Endothelial cell of umbilical vein (primary cell): ENCODE measurements at regions not wholly inside any gene's neighbourhood (a gene's known extent, or its start where the extent isn't known, plus 50 kb on each side); places are given as distances from the start of the nearest gene placed in this dataset.

ENCODE experiments used
- BruUV-seq: library from RNA; stranded (reverse); fragments of 400-500 nt; replicated peaks from 2 replicates; lab custom pipeline; 2021; lab: Mats Ljungman, UMichigan
- CTCF ChIA-PET: fragments of 300-600, 350-600 bp; sonication (Branson Sonifier 250); formaldehyde crosslinking; loops from one replicate; lab custom pipeline; 2021; ENCODE audit warnings: antibody characterized with exemption, inconsistent platforms; lab: Charles Lee
- POLR2A ChIA-PET: fragments of 300-600, 350-600 bp; sonication (Branson Sonifier 250); formaldehyde crosslinking; loops from one replicate; lab custom pipeline; 2021; ENCODE audit warnings: antibody characterized with exemption, inconsistent platforms; lab: Charles Lee
- DNase-seq: peaks from one replicate; pipeline ENCODE4 v3.0.0-alpha.2; 2011; ENCODE audit warnings: low read depth, low spot score
- FAIRE-seq: peaks from 2 replicates; lab custom pipeline; 2011; peaks lifted over from hg19 to GRCh38; lab: Jason Lieb, UNC
- H2AFZ ChIP-seq: 2 replicates; pipeline ENCODE4 v1.6.0; 2012; ENCODE audit warnings: low read depth, low read length, control low read depth, inconsistent platforms
- H3K27ac ChIP-seq: 2 replicates; pipeline ENCODE4 v1.5.1; 2011; ENCODE audit warnings: low read depth, mild to moderate bottlenecking, control low read depth, low read length, moderate library complexity; ENCODE audit not compliant: insufficient read depth
- H3K27me3 ChIP-seq, 2 experiments: 2 replicates each; pipeline versions ENCODE4 v1.6.0 to v1.6.1; 2011; ENCODE audit warnings: low read length in 2 of 2, mixed read lengths in 1 of 2; ENCODE audit not compliant: control insufficient read depth in 2 of 2, insufficient read depth in 2 of 2
- H3K36me3 ChIP-seq, 2 experiments: 2 replicates in 1 of 2; 3 replicates in 1 of 2; pipeline ENCODE4 v1.5.1; 2011; ENCODE audit warnings: low read length in 2 of 2, mild to moderate bottlenecking in 1 of 2, moderate library complexity in 1 of 2; ENCODE audit not compliant: control insufficient read depth in 2 of 2, insufficient read depth in 2 of 2; ENCODE audit errors: extremely low read depth in 1 of 2
- H3K4me1 ChIP-seq: 3 replicates; pipeline ENCODE4 v1.5.1; 2011; ENCODE audit warnings: mild to moderate bottlenecking, low read length; ENCODE audit not compliant: control insufficient read depth, insufficient read depth; ENCODE audit errors: extremely low read depth
- H3K4me2 ChIP-seq: 2 replicates; pipeline ENCODE4 v1.6.1; 2011; ENCODE audit warnings: low read length, control low read depth, mixed read lengths; ENCODE audit not compliant: insufficient read depth
- H3K4me3 ChIP-seq, 3 experiments: fragments of 200-600 bp in 1 of 3; sonication (generic), shearing (Covaris generic) in 1 of 3; replicated peaks in 1 of 3; 2 replicates each; pipeline ENCODE4 v1.5.1; 2011 to 2016; ENCODE audit warnings: control low read depth in 3 of 3, low read length in 3 of 3, mild to moderate bottlenecking in 2 of 3, inconsistent platforms in 1 of 3, low read depth in 1 of 3, moderate library complexity in 1 of 3; ENCODE audit not compliant: insufficient read depth in 1 of 3
- H3K79me2 ChIP-seq: 2 replicates; pipeline ENCODE4 v1.6.0; 2012; ENCODE audit warnings: low read length, inconsistent platforms; ENCODE audit not compliant: control insufficient read depth, insufficient read depth
- H3K9ac ChIP-seq: replicated peaks from 2 replicates; pipeline ENCODE3; 2011; ENCODE audit warnings: low read length, control low read depth; ENCODE audit not compliant: insufficient read depth; ENCODE audit errors: extremely low read depth
- H3K9me1 ChIP-seq: replicated peaks from 3 replicates; pipeline ENCODE4 v1.6.0; 2011; ENCODE audit warnings: mild to moderate bottlenecking, low read length; ENCODE audit not compliant: control insufficient read depth, insufficient read depth; ENCODE audit errors: extremely low read depth
- H3K9me3 ChIP-seq: replicated peaks from 2 replicates; pipeline ENCODE4 v1.5.1; 2012; ENCODE audit warnings: low read length, inconsistent platforms; ENCODE audit not compliant: control insufficient read depth, insufficient read depth
- H4K20me1 ChIP-seq: replicated peaks from 2 replicates; pipeline ENCODE3; 2011; ENCODE audit warnings: mild to moderate bottlenecking, low read length; ENCODE audit not compliant: control insufficient read depth, insufficient read depth; ENCODE audit errors: extremely low read depth
- CTCF ChIP-seq, 2 donors: IDR thresholded peaks; 1 replicate in 1 of 2; 2 replicates in 1 of 2; pipeline ENCODE4 v1.5.1; 2011; ENCODE audit warnings: low read length in 2 of 2, mild to moderate bottlenecking in 2 of 2, moderate library complexity in 2 of 2, control low read depth in 1 of 2, inconsistent platforms in 1 of 2, low read depth in 1 of 2; ENCODE audit not compliant: insufficient read depth in 1 of 2; ENCODE audit errors: extremely low read depth in 1 of 2
- EZH2 ChIP-seq: IDR thresholded peaks from 2 replicates; pipeline ENCODE4 v1.6.1; 2012; ENCODE audit warnings: borderline replicate concordance, low read depth, mild to moderate bottlenecking, moderate library complexity, low read length, inconsistent platforms; ENCODE audit not compliant: severe bottlenecking
- FOS ChIP-seq: IDR thresholded peaks from 2 replicates; pipeline ENCODE4 v1.6.1; 2011; ENCODE audit warnings: mild to moderate bottlenecking, low read length, moderate library complexity, borderline replicate concordance; ENCODE audit not compliant: insufficient read depth
- GATA2 ChIP-seq: IDR thresholded peaks from 2 replicates; pipeline ENCODE4 v1.7.0; 2011; ENCODE audit warnings: low read depth, mild to moderate bottlenecking, moderate library complexity, mixed read lengths, low read length; ENCODE audit not compliant: insufficient read length, insufficient read depth
- JUN ChIP-seq: IDR thresholded peaks from 2 replicates; pipeline ENCODE4 v1.6.1; 2011; ENCODE audit warnings: borderline replicate concordance, low read depth; ENCODE audit not compliant: insufficient read length, insufficient read depth
- MAX ChIP-seq: IDR thresholded peaks from 2 replicates; pipeline ENCODE4 v1.6.1; 2011; ENCODE audit not compliant: insufficient read depth, insufficient read length
- MYC ChIP-seq: IDR thresholded peaks from one replicate; pipeline ENCODE4 v1.6.1; 2011; ENCODE audit warnings: mild to moderate bottlenecking, low read depth, low read length
- POLR2A ChIP-seq: IDR thresholded peaks from 2 replicates; pipeline ENCODE4 v1.6.1; 2012; ENCODE audit warnings: low read depth, mild to moderate bottlenecking, control low read depth, low read length
- POLR2AphosphoS5 ChIP-seq: IDR thresholded peaks from 2 replicates; pipeline ENCODE4 v1.6.1; 2012; ENCODE audit warnings: low read depth, mild to moderate bottlenecking, control low read depth, low read length, moderate library complexity; ENCODE audit not compliant: insufficient read depth
- dilution Hi-C: fragments of 300-500 bp; cut with MboI; formaldehyde crosslinking; loops from one replicate; pipeline ENCODE4 v1.15.0; 2019; ENCODE audit warnings: low sequenced_read_pairs; ENCODE audit not compliant: extremely low pct_ligation_motif_present
- intact Hi-C: fragments of 100-400 bp; cut with micrococcal nuclease; formaldehyde crosslinking; loops from one replicate; pipeline ENCODE4 v1.10.0; 2022

GRCh38 chr1:115423776-115424175 lies 85.7 kb upstream of the NGF start:
- Histone ChIP-seq H3K79me2 (no peaks in the 10 kb centered on the region), H3K4me2 (no peak overlapping the region), H2AFZ (no peak overlapping the region), H3K36me3 (no peaks in the 10 kb centered on the region), H3K4me1 (peaks cover 15% of the 10 kb centered on the region), H3K9ac (no peak overlapping the region), H3K9me1 (no peaks in the 10 kb centered on the region), H3K27ac (no peak overlapping the region), H4K20me1 (no peaks in the 10 kb centered on the region), H3K4me3 (no peak overlapping the region), H3K9me3 (no peaks in the 10 kb centered on the region), H3K27me3 (no peaks in the 10 kb centered on the region)
- no peak for DNase-seq
- intact Hi-C loops (no loop called here), dilution Hi-C loops (no loop called here)
- no peak for TF ChIP-seq CTCF (IDR thresholded peaks at IDR 0.05; ENCODE audit: extremely low read depth in 1 of 2, insufficient read depth in 1 of 2, low read depth in 1 of 2, low read length in 2 of 2)
- no peak for TF ChIP-seq POLR2AphosphoS5
- TF ChIP-seq JUN = no peak
- no peak for TF ChIP-seq MAX
- TF ChIP-seq EZH2 = no peak
- no peak for TF ChIP-seq FOS
- no peak for TF ChIP-seq MYC
- TF ChIP-seq POLR2A = no peak
- no peak for TF ChIP-seq GATA2
- ChIA-PET POLR2A (no interaction called here), CTCF (no interaction called here)
- FAIRE-seq = no peak
- BruUV-seq = no TSS peak
